ENCODE measurements at regions not wholly inside any gene's neighbourhood (a gene's known extent, or its start where the extent isn't known, plus 50 kb on each side); places are given as distances from the start of the nearest gene placed in this dataset.

DNA sequence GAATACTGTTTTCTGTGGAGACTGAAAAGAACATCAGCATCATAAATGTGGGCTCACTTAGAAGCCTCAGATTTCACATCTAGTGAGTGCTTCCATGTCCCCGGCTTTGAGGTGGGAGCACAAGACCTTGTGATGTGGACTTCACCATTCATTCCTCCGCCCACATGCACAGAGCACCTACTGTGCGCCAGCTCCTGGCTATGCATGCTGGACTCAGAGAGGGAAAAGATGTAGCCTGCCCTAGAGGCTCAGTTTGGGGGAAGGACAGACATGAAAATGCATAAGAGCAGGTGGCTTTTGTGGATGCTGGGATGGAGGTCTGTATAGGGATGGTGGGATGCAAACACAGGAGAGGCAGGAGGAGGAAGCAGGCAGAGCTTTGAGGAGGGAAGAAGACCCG lies 65.0 kb downstream of the SERPINA3 start:
- Histone ChIP-seq H3K9me3 (ENCODE audit: control insufficient read depth, low read length) (no peaks in the 10 kb centered on the region), H3K27me3 (replicated peaks; ENCODE audit: control insufficient read depth, insufficient read depth, low read length, poor library complexity, severe bottlenecking) (peaks cover 3% of the 10 kb centered on the region), H3K4me1 (ENCODE audit: control insufficient read depth, insufficient read depth, low read length, poor library complexity, severe bottlenecking) (no peaks in the 10 kb centered on the region), H3K36me3 (ENCODE audit: control insufficient read depth, insufficient read depth, low read length) (no peaks in the 10 kb centered on the region), H3K27ac (ENCODE audit: insufficient read depth, low read length, poor library complexity, severe bottlenecking) (no peak overlapping the region), H3K4me3 (ENCODE audit: insufficient read depth, low read depth, low read length, poor library complexity, severe bottlenecking) (no peak overlapping the region)
- DNase-seq = no peak

DNA sequence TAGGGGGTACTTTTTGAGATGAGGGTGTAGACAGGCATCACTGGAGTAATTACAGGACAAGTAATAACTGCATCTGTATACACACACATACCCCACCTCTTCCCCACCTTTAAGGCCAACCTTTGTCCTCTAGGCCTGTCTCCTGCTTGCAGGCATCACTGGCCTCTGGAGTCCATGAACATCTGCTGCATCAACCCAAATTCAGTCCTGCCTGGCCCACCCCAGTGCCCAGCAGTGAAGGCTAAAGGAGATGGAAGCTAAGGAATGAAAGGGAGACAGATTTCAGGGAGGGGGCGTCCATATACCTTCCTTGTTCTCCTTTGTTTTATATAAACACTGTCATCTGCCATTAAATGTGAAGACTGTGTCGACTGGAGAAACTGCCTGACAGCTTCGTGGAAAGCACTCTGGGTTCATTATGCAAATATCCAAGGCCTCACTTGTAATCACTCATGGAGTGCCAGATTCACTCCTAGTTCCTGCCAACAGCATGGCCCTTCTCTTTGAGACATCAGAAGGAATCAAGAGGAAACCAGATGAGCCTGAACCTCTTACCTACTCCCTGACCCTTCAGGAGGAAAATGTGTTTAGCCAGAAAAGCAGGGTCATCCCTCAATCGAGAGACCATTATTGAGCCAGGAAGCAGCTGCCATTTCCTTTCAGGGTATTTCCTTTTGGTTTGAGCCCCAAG lies 64.4 kb downstream of the SERPINA3 start:
- no peak for DNase-seq
- H3K4me3 ChIP-seq (ENCODE audit: insufficient read depth, low read depth, low read length, poor library complexity, severe bottlenecking) = no peak overlapping the region
- peaks cover 3% of the 10 kb centered on the region for H3K27me3 ChIP-seq (replicated peaks; ENCODE audit: control insufficient read depth, insufficient read depth, low read length, poor library complexity, severe bottlenecking)
- H3K9me3 ChIP-seq (ENCODE audit: control insufficient read depth, low read length) = no peaks in the 10 kb centered on the region
- H3K4me1 ChIP-seq (ENCODE audit: control insufficient read depth, insufficient read depth, low read length, poor library complexity, severe bottlenecking) = no peaks in the 10 kb centered on the region
- H3K27ac ChIP-seq (ENCODE audit: insufficient read depth, low read length, poor library complexity, severe bottlenecking) = no peak overlapping the region
- H3K36me3 ChIP-seq (ENCODE audit: control insufficient read depth, insufficient read depth, low read length) = no peaks in the 10 kb centered on the region

DNA sequence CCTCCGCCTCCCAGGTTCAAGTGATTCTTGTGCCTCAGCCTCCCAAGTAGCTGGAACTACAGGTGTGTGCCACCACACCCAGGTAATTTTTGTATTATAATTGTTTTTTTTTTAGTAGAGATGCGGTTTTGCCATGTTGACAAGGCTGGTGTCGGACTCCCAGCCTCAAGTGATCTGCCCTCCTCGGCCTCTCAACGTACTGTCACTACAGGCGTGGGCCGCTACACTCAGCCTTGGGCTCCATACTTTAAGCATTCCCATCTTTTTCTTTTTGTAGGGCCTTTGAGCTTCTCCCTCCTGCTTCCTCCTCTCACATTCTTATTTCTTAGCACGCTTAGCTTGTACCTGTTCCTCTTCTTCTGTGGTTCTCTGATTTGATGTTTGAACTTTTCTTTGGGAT lies 62.8 kb downstream of the SERPINA3 start:
- Histone ChIP-seq H3K27ac (ENCODE audit: insufficient read depth, low read length, poor library complexity, severe bottlenecking) (no peak overlapping the region), H3K9me3 (ENCODE audit: control insufficient read depth, low read length) (no peaks in the 10 kb centered on the region), H3K4me3 (ENCODE audit: insufficient read depth, low read depth, low read length, poor library complexity, severe bottlenecking) (no peak overlapping the region), H3K36me3 (ENCODE audit: control insufficient read depth, insufficient read depth, low read length) (no peaks in the 10 kb centered on the region), H3K27me3 (replicated peaks; ENCODE audit: control insufficient read depth, insufficient read depth, low read length, poor library complexity, severe bottlenecking) (peaks cover 3% of the 10 kb centered on the region), H3K4me1 (ENCODE audit: control insufficient read depth, insufficient read depth, low read length, poor library complexity, severe bottlenecking) (no peaks in the 10 kb centered on the region)
- no peak for DNase-seq

DNA sequence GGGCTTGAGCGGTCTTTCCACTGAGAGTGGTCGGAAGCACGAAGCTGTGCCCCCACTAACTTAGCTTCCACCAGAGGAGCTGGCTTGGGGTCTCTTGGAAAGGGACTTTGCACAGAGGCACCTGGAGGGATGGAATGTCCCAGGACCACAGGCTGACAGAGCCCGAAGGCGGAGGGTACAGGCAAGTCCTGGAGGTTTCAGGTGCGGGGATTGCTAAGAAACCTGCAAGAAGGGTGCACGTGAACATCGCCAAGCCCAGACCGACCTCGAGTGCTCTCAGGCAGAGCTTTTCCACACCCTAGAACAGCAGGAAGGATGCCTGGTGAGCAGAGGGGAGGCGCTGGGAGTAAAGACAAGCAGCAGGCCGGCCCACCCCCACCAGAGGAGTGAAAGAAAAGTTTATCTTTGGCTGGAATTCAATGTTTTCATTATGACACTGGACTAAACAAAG lies 61.6 kb downstream of the SERPINA3 start:
- H3K27ac ChIP-seq (ENCODE audit: insufficient read depth, low read length, poor library complexity, severe bottlenecking) = no peak overlapping the region
- H3K4me3 ChIP-seq (ENCODE audit: insufficient read depth, low read depth, low read length, poor library complexity, severe bottlenecking) = no peak overlapping the region
- no peak for DNase-seq
- no peaks in the 10 kb centered on the region for H3K4me1 ChIP-seq (ENCODE audit: control insufficient read depth, insufficient read depth, low read length, poor library complexity, severe bottlenecking)
- no peaks in the 10 kb centered on the region for H3K36me3 ChIP-seq (ENCODE audit: control insufficient read depth, insufficient read depth, low read length)
- H3K27me3 ChIP-seq (replicated peaks; ENCODE audit: control insufficient read depth, insufficient read depth, low read length, poor library complexity, severe bottlenecking) = peaks cover 3% of the 10 kb centered on the region
- H3K9me3 ChIP-seq (ENCODE audit: control insufficient read depth, low read length) = no peaks in the 10 kb centered on the region

Data from effector memory CD4-positive, alpha-beta T cell (primary cell).